OCI-LY3 (cell line): ENCODE measurements at regions not wholly inside any gene's neighbourhood (a gene's known extent, or its start where the extent isn't known, plus 50 kb on each side); places are given as distances from the start of the nearest gene placed in this dataset.

Experiments
- CTCF ChIP-seq: fragments of 200-600, 300-600 bp; sonication (generic); IDR thresholded peaks from 2 replicates; pipeline ENCODE4 v1.5.1; 2014; ENCODE audit warnings: antibody characterized with exemption, low read length, low read depth
- EZH2phosphoT487 ChIP-seq: fragments of 200-600 bp; shearing (Covaris generic); IDR thresholded peaks from 2 replicates; pipeline ENCODE4 v1.6.1; 2018; ENCODE audit warnings: antibody characterized with exemption, mixed run types, low read depth

DNA sequence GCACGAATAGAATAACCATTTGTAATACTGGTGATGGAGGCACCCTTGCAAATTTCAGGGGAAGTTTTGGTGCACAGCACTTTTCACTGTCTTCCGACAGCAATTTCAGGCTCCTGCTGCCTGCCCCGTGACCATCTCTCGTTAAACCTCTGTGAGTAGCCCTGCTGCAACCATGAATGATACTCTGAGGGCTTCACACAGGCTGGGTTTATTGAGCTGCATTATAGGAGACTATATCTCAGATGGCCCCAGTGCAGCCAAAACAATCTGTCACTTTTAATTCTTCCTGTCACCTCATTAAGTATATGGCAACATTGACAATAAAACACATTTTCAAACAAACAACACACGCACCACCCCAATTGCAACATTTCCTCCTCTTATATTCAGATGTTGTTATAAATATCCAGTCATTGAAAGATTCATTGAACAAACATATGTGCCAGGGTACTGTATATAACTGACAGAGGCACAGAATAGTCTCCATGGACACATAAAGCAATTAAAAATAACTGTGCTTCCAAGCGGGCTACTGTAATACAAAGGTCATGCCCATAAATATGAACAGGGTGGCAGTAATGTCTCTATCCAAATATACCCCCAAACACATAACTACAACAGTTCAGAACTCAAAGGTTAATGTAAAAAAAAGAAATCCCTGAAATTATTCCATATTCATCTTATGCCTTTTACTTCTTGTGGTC, 477.0 kb downstream of the GBA3 start:
- TF ChIP-seq CTCF (no peak), EZH2phosphoT487 (no peak)
